Dermis microvascular lymphatic vessel endothelial cell (primary cell): ENCODE measurements at regions not wholly inside any gene's neighbourhood (a gene's known extent, or its start where the extent isn't known, plus 50 kb on each side); places are given as distances from the start of the nearest gene placed in this dataset.

Experiments
- DNase-seq, 2 donors: peaks; one replicate each; pipeline versions ENCODE4 v3.0.0 to v3.0.0-alpha.2; 2010; ENCODE audit warnings: low read depth in 2 of 2

DNA sequence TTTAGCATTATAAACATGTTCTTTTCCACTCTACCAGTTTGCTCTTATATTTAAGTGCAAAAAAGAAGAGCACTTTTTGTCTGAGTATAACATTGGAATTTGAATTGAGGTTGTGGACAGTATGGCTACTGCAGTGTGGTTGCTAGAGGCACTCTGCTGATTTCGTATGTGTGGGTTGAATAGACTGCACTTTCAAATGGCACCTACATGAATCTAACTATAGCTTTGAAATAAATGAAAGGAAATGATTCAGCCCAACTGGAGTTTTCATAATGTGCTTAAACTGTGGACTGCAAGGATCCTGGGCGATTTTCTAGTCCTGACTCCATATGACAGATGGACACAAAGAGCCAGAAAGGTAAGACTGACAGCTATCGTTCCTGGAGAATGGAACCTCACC, 657.6 kb upstream of the RIOK2 start:
- DNase-seq, result peak; percentile 24 to 80

DNA sequence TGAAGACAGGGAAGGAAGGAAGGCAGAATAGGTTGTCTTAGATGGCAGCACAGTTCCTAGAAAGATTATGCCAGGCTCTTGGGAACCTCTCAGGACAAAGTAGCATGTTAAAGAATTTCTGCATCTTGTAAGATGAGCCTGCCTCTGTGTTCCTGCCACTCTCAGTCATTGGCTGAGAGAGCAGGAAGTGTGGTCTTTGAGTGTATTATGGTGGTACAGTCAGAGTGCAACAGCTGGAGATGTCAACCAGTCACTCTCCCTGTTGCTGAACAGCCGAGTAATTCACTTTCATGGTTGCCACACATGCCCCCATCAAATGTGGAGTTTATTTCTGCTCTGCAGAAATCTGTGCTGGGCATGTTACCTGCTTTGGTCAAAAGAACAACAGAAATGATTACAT, 659.6 kb upstream of the RIOK2 start:
- DNase-seq, result no peak

DNA sequence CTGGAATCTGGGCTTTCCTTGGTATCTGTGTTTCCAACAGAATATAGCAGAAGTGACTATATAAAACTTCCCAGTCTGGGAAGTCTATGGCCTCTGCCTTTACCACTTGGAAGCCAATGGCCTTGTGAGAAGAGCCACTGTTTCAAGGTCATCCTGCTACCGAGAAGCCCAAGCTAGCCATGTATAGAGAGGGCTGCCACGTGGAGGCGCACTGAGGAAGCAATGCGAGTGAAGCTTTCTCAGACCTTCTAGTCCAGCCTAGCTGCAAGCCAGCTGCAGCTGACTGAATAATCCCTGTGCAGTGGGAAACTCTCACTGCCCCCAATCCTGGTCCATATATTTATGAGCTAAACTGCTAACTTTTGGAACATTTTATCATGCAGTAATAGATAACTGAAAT, 661.8 kb upstream of the RIOK2 start:
- no peak for DNase-seq

DNA sequence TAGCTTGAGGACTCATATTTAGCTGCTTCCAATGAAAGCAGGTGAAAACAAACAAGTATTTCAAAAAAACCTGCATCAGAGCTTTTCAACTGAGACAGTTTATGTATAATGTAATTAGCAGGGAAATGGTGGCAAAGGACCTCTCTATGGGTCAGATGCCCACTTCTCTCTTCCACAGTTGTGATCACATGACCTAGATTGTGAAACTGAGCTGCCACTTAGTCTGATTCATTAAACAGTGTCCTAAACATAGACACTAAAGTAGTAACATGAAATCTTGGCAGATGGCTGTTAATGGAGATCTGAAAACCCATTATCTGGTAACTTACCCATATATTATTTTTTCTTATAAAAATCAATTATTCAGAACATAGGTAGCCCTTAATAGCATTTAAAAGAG, 663.6 kb upstream of the RIOK2 start:
- DNase-seq, result no peak

DNA sequence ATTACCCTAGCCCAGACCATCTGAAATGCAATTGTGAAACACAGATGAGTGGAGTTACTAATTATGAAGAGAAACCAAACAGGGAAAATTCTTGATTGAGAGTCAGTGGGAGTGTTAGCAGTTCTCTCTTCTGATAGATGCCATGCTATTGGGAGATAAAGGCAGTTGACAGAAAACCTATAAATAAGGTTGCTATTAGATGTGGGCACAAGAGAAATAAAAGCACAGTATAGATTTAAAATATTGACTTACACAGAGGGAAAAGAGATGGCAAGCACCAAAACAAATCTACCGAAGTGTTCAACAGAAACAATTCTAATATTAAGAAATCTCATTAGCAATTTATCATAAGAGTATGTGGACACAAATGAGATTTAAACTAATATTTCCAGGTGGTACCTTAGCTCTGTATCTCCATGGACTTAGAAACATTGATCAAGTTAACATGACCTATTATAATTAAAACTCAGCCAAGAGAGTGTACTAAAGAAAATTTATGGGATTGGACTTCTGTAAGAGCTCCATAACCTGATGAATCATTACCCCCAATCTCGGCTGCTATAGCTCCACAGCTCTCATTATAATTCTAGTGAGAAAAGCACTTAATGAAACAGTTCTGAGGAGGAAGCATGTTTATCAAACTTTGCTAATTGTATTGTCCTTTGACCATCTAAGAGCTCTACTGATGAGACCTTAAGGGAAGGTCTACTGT, 665.0 kb upstream of the RIOK2 start:
- DNase-seq, result no peak

DNA sequence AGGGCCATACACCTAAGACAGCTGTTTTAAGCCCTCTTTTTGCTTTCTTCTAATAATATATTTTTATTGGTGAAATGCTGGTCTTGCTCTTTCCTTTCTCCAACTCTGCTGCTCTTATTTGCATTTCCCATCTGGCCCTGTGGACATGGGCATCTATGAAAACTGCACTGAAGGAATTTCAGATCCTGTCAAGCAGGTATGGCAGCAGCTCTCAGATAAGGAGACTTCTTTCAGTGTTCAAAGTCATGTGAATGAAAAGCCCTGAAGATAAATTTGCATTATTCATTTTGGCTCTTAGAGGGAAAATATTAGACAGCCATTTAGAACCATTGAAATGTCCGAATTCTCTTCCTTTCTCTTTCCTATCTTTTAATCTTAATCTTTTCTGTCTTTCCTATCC, 668.0 kb upstream of the RIOK2 start:
- no peak for DNase-seq

DNA sequence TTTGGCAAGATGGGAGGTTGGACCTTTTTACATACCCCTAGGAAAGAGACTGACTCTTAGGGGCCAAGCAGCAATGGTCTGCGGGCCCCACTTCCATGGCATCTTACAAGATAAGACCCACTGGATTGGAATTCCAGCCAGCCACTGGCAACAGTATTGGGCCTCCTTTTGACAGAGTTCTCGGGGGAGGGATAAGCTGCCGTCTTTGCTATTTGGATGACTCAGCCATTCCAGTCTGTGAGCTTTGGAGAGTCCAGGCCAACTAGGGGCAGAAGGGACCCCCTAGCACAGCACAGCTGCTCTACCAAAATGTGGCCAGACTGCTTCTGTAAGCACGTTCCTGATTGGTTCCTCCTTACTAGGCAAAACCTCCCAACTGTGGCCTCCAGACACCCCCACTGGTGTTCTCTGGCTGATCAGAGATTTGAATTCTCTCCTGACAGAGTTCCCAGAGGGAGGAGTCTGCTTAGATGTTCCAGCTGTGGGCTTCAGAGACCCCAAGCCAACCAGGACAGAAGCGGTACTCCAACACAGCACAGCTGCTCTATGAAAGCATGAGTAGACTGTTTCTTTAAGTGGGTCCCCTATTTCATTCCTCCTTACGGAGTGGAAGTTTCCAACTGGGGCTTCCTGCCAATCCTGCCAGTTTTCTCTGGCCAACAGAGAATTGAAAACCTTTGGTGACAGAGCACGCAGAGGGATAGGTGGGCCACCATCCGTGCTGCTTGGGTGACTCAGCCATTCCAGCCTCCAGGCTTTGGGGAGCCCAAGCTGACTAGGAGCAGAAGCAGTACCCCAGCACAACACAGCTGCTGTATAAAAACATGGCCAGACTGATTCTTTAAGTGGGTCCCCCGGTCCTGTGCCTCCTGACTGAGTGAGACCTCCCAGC, 672.1 kb upstream of the RIOK2 start:
- DNase-seq, result no peak

DNA sequence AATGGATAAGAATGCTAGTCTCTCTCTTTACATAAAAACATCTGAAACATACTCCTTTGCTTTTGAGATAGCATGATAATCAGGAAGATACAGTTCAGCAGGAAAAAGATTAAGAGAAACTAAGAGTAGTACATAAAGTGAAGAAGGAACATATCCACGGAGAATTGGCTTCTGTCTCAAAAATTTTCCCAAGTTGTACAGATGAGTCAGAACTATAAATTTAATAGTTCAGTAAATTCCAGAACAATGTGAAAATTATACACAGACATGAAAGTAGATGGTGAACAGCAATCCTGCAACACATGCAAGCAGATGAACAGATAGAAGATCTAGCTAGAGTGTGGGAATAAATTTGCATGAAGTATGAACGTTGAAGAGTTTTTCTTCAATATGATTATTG, 691.4 kb upstream of the RIOK2 start:
- no peak for DNase-seq

DNA sequence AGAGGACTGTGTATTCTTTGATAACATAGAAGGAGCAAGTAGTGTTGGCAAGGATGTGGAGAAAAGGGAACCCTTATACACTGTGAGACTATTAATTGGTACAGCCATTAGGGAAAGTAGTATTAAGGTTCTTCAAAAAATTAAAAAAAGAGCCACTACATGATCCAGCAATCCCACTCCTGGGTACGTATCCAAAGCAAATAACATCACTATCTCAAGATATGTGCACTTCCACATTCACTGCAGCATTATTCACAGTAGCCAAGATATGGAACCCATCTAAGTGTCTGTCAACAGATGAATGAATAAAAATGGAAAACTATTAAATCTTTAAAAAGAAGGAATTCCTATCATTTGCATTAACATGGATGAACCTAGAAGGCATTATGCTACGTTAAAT, 693.2 kb upstream of the RIOK2 start:
- DNase-seq, result no peak

DNA sequence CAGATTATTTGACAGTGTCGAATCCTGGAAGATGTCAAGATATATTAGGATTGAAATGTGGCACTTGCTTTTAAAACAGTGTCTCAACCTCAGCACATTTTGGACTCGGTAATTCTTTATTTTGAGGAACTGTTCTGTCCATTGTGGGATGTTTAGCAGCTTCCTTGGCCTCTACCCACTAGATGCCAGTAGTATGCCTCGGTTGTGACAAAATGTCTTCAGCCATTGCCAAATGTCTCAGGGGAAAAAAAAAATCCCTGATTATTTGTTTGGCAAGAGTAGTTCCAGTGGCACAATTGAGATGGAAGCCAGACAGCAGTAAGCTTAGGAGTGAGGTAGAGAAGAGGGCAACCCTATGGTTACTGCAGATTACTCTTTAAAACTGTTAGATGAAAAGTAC, 694.5 kb upstream of the RIOK2 start:
- DNase-seq, result no peak

DNA sequence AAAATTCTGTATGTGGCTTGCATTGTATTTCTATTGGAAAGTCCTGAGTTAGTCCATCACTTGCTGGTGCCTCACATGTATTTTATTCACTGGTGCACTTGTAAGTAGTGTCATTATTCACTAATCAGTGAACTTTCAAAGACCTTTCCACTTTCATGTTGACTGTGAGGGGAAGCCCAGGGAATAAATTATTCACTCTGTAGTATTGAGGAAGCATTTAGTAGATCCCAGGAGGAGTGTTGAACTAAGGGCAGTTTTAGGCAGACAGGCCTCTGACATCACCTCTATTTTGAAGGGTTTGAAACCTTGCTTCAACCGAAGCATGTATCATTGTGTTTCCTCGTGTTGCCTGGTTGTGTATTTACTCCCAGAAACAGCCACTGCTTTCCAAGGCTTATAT, 705.4 kb upstream of the RIOK2 start:
- no peak for DNase-seq

DNA sequence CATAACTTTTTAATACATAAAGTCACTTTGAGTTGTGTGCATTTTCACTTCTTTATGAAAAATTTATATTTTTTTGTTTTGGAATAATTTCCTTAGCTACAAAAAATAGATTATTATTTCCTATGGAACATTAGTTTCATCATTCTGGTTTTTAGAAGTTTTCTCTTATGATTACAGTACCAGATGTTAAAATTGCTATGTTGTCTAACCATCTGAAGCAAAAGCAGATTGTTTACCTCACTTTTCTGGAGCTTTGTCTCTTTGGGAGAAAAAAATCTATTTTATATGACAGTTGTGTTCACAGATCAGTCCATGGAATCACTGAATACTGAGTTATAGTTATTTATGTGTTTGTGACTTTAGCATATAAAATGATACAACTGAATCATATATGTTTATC, 708.9 kb upstream of the RIOK2 start:
- no peak for DNase-seq

DNA sequence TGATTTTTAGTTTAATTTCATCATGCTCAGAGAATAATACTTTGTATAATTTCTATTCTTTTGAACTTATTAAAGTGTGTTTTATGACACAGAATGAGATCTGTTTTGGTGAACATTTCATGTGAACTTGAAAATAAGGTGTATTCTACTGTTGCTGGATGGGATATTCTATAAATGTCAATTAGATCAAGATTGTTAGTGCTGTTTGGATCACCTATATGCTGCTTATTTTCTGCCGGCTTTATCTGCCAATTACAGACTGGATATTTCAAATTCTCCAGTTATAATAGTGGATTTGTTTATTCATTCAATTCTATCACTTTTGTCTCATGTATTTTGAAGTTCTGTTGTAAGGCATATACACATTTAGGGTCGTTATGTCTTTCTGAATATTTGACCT, 720.7 kb upstream of the RIOK2 start:
- DNase-seq, result no peak

DNA sequence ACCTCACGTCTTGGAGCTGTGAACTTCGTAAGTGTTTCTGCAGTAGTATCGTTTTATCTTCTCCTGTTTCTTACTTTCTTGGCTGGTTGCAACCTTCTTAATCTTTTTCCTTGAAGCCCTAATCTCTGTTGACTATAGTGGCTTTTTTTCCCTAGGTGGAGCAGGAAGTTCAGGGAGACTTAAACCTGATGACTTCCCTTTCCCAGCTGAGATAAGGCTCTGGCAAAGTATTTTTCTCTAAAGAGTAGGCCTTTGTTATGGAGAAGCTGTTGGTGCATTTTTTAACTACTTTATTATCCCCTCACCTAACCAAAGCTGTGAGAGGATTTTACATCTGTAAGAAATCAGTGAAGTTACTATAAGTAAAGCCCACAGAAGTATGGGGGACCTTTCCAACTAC, 723.1 kb upstream of the RIOK2 start:
- DNase-seq, result no peak

DNA sequence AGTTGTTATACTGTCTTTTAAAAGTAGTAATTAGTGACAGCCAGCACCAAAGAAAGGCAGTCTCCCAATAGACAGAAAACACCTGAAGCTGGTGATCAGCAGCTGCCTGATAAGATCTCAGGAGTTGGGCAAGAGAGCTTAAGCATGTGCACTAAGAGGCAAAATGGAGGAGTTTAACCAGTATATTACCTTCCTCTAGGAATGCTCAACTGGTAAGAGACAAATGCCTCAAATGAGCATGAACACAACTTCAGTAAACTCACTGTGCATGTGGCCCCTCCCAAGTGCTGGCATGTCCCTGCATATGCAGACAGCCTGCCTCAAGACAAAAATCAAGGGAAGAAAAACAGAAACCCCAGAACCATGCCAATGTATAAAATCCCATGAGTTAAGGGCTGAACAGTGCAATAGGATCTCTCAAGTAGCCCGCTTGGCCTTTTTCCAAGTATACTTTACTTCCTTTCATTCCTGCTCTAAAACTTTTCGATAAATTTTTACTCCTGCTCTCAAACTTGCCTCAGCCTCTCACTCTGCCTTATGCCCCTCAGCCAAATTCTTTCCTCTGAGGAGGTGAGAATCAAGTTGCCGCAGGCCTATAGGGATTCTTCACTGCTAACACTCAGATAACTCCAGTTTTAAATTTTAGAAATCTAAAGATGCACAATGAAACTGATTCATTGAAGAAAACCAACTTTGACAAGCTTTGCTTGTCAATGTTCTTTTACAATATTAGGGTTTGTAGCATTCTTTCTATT, 724.8 kb upstream of the RIOK2 start:
- no peak for DNase-seq

DNA sequence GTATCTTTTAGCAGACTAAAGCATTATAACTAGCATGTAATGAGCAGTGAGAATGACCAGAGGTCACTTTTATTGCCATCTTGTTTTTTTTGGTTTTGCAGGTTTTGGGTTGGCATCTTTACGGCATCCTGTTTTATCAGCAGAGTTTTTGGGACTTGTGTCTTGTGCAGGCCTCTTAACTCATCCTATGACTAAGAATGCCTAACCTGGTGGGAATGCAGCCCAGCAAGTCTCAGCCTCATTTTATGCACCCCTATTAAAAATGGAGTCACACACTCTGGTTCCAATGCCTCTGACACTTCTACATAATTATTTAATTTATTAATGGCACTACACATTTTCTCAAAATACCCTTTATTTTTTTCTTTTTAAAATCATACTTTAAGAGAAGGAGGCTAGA, 726.5 kb upstream of the RIOK2 start:
- DNase-seq, result no peak

DNA sequence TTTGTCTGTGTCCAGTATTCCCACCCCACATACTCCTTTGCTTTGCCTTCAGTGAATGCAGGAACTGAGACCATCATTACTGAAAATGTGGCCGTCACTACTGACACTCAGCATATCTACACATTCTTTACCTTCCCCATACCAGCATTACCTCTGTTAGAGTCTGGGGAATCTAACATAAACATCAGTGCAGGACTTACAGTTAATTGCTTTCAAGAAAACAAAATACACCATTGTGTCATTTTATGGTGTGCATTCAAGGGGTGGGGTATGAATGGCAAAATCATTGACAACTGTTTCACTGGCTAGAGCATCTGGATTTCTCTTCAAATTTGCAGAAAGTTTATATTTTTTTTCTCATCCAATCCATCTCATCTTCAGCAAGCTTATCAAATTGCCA, 731.4 kb upstream of the RIOK2 start:
- DNase-seq, result no peak

DNA sequence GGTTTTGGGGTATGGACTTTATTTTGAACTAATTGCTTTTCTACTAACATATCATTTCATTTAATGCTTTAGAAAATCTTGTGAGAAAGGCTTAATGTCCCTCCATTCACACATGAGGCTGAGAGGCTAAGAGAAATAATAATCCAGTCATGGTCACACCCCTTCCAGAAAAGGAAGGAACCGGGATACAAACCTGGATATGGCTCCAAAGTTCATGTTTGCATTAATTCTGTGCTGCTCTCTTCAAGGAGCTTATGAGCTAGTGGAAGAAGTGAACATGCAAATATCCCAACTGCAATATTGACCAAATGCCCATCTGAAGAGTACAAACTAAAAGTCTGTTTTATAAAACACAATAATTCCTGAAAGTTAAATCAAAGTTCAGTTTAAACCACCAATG, 732.1 kb upstream of the RIOK2 start:
- no peak for DNase-seq

DNA sequence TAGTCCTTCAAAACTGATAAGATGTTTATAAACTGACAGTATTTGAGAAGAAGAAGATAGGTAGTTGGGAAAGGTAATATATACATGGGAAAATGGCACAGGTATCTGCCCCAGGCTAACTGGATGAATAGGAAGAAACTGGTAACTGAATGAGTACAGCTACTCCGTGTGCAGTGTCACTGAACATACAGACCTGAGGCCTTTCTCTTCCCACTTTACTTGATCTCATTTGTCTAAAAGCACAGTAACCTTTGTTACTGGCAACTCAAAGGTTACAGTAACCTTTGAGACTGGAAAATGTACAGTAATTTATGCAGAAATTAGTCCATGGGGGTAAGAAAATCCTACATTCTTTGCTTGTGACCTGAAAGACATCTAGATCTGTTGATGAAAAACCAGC, 735.0 kb upstream of the RIOK2 start:
- no peak for DNase-seq

DNA sequence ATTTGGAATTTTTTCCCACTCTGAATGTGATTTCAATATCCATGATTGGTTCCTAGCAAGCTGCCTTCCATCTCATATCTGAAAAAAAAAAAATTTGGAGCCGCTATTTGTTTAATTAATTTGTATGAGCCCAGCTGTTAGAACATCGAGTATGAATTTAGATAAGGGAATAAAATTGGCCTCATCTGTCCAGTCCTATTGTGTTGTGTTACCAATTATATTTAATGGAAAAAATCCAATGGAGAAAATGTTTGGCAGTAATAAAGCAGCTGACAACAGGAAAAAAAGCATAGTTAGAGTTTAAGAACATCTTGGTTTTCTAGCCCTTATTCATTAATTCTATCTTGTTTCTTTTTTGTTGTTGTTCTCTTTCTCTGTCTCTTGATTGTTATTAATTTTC, 735.6 kb upstream of the RIOK2 start:
- DNase-seq, result no peak

DNA sequence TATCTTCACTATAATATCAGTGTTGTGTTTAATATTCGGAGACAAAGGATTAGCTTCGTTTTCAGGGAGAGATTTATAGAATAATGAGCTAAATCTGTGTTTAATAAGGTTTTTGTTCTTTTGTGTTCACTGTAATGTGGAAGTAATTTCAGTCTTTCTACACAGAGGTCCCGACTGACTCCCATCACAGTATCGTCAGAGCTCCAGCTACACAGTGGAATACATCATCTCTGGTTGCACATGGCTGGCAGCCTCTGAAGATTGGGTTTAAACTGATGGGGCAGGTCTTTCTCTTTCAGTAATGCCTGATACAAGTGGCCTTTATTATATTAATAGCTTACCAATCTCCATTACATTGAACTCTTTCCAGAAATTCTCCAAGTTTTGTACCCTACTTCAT, 736.7 kb upstream of the RIOK2 start:
- DNase-seq, result no peak

DNA sequence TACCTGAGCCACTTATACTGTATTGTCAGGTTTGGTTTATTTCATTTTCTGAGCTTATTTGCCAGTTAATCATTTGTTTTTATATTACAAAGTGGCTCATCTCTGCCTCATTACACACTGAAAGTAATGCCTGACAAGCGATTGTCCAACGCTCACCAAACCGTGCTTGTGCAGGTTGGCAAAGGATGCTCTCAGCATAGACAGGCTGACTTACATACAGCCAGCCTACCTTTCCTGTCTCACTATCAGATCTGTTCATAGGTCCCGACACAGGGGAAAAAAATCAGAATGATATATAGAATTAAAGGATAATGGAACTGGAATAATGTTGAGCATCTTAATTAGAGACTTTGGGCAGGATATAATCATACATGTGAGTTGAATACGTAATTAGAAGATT, 739.7 kb upstream of the RIOK2 start:
- no peak for DNase-seq

DNA sequence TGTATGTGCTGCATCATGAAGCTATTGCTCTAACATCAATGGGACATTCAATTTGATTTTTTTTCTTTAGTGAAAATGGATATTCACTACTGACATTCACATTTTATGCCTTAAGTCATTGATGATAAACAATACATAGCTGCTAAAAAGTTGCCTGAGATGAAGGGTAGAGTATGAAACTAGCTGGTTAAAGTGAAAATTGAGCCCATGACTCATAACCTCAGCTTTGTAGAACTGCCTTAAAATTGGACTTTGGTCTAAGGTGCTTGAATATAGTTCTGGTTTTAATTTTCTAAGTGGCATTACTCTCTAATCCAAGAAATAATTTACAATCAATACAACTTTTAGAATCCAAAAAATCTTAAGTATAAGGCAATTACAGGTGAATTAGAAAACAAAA, 740.4 kb upstream of the RIOK2 start:
- no peak for DNase-seq
